DMS79 treated with DMSO at 0.1 percent for 48 hours (cell line): ENCODE measurements at regions not wholly inside any gene's neighbourhood (a gene's known extent, or its start where the extent isn't known, plus 50 kb on each side); places are given as distances from the start of the nearest gene placed in this dataset.

Experiments used
- DNase-seq: peaks from one replicate; lab custom pipeline; 2025; lab: John Stamatoyannopoulos, UW

DNA sequence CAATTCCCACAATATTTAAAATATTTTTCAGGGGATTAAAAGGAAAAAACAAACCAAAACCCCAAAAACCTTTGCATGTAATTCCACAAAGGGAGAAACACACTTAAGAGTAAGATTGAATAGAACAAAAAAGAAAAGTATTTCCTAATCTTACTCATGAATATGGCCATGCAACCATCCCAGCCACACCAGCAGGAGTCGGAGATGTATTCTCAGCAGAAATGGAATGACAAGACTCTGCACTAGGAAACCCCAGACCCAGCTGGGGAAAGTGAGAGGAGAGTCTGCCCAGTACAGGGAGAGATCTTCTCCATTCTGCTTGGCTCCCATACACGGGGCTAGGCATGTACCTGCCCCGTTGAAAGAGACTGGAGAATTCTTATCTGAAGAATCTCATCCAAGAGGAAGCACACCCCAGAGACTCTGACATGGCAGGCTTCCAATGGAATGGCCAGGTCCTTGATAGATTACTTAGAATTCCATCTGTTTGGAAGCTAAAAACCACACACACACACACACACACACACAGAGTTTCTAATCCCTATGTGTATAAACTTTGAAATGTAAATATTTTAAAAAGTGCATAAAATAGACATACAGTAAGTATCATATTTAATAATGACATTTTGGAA lies 118.8 kb downstream of the GADD45G start:
- peak; percentile 9 for DNase-seq

DNA sequence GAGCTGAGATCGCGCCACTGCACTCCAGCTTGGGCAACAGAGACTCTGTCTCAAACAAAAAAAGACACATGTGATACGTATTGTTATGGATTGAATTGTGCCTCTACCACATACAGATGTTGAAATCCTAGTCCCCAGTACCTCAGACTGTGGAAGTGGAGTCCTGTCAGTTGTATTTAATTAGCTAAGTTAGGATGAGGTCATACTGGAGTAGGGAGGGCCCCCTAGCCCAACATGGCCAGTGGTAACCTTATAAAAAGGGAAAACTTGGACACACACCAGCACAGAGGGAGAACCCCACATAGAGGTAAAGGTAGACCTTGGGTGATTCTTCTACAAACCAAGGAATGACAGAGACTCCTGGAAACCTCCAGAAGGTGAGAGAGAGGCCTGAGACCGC lies 119.8 kb downstream of the GADD45G start:
- DNase-seq: no peak

DNA sequence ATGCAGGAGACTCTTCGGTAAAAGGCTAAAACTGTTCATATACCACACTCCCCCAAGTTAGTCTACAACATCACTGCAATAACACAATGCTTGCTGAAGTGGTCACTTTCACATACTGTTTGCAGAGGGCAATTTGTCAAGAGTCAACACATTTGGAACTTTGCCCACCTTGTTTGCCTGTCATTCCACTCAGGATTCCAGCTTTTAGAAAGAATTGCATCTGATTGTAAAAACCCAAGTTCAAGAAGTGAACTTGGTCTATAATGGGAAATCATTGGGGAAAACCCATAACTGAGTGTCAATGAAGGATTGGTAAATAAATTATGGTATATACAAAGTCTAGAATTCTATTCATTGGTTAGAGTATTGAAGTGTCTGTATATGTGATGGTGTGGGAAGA lies 120.5 kb downstream of the GADD45G start:
- DNase-seq: no peak

DNA sequence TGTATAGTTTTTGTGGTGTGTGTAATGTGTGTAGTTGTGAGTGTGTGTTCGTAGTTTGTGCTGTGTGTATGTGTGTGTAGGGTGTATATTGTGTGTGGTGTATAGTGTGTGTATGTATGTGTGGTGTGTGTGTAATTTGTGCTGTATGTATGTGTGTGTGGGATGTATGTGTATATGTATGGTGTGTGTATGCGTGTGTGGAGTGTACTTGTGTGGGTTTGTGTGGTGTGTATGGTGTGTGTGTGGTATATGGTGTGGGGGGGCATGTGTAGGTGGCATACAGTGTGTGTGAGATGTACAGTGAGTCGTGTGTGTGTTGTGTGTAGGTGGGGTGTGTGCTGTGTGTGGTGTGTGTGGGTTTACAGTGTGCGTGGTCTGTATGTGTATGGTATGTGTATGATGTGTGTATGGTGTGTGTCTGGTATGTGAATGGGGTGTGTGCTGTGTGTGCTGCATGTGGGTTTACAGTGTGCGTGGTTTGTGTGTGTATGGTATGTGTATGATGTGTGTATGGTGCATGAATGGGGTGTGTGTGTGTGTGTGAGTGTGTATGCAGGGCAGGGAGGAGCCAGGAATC lies 125.2 kb downstream of the GADD45G start:
- no peak for DNase-seq

DNA sequence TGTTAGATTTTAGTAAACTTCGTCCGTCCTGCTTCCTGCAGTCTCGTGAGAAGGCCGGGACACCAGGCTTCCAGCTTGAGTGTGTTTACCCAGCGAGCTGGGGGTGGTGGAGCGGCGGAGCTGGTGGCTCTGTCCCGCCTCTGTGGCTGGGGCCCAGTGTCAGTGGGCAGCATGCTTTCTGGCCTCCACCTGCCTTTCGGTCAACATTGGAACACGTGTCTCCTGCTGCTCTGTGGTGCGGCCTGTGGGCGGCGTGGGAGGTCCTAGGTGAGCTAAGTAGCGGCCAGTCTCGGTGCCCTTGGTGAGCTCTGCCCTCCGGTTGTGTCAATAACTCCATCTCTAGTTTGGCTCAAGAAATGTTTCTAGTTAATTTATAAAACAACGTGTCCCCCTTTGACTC lies 125.9 kb downstream of the GADD45G start:
- DNase-seq: no peak

DNA sequence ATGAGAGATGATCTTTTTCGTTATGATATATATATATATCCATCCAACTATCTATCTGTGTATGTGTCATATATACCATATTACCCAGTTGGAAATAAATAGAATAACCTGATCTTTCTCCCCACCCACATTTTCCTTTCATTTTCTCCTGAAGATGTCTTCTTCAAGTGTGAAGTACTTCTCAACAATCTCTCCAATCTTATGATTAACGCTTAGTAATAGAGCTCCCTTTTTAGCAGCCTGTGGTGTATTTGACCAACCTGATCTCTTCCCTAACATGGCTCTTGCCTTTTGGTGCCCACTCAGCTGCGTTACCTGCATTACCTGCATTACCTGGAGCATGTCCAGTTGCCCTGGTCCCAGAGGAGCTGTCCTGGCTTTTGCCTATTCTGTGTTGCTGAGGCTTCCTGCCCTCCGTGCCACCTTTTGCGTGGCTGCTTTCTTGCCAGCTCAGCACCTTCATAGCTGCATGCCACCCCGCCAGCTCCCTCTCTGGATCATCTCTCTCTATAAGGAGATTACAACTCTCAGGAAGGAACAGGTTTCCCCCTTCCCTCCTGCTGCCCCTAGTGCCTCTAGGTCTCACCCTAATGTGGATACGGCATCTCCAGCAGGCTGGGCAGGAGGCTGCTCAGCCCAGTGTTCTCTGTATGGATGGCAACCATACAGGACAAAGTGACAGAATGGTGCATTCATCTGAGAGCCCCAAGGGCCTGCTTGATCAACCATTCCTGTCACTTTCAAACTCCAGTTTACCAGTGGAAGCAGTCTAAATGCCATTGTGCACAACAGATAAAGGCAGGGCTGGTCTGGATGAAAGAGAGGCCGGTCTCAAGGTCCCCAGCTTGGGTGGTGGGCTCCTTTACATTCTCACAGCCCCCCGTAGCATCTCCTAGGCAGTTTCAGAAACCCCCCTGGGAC lies 126.7 kb downstream of the GADD45G start:
- no peak for DNase-seq

DNA sequence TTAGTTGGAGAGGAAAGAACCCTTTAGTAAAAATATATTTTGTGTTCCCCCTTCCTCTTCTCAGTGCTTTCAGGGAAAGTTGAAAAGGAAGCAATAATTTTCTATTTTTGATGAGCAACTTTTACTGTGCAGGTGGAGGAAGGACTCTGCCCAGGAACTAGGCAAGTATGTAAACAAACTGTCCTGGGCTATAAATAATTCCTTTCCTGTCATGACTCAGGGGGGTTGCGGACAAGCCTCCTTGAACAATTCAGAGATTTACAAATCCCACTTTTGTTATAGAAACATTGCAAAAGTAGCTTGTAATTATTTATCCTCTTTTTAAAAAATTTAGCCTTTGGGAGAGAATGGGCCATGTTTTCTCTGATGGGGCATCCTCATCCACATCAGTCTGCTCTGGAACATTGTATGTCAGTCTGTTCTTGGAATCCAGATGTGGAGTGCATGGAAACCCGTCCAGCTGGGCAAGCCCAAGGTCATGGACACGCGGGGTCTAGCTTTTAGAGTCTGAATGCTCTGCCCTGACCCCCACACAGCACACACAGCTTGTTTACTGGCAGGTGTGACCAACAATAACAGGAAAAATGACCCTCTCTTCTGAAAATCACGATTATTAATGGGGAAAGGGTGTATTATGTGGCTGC lies 127.6 kb downstream of the GADD45G start:
- DNase-seq: no peak

DNA sequence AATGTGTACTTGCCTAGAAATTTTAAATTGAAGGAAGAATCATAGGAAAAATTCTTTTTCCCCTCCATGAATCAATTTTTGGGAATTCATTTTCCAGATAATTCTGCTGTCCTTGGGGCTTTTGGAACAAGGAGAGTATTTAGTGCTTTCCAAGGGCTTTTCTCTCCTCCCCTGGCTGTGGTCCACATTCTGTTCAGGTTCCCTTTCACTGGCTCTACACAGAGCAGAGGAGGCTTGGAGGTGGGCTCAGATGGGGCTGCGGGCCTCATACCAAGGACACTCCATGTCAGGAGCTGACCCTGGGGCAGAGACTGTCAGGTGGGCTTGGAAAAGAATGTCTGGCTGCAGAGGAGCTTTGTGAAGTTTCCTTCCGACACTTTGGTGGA lies 128.1 kb downstream of the GADD45G start:
- DNase-seq: no peak

DNA sequence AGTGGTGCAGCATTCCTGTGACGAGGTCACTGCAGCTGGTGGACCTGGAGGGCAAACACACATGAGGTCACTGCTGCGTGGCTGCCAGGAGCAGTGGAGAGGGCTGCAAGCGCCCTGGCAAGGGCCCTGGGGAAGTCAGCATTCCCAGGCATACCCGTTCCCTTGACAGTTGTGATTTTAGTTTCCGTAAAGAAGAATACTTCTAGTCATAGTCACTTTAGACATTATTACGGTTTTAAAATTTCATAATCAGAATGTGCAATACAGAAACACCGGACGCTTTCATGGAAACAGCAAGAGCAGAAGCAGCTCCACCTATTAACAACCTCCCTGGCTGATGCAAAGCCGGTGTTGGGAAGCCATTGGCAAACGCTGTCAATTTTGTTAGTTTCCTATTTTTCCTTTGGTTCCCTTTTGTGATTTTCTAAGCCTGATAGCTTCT lies 129.8 kb downstream of the GADD45G start:
- no peak for DNase-seq

DNA sequence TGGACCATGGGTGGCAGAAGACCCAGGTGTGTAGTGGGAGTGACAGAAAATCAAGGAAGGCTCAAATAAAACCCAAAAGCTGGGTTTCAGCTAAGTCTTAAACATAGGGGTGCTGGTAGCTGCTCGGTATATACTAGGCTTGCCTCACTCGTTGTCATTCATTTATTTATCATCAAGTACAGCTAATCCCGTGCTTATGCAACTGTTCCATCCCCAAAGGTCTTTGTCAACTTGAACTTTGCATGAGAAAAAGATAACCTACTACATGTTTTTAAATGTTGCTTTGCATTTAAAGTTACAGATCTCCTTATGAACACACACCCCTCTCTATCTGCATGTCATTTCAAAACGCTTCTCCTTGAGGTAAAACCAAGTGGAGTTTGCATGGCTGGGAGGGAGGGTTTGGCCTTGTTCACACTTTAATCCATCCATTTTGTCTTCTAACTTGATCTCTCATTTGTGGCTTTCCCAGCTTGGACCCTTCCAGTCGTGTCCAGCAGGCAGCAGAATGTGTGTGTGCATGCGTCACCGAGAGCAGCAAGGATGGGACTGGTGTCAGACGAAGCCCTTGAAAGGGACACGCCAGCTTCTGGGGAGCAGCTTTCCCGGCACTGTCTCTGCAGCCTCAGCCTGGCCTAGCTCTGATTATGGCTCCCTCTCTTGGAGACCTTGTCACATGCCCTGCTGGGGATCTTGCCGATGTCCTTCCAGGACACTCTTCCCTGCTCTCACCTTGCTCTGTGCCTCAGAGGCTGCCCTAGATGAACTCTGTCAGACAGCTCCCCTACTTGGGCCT lies 133.5 kb downstream of the GADD45G start:
- no peak for DNase-seq

DNA sequence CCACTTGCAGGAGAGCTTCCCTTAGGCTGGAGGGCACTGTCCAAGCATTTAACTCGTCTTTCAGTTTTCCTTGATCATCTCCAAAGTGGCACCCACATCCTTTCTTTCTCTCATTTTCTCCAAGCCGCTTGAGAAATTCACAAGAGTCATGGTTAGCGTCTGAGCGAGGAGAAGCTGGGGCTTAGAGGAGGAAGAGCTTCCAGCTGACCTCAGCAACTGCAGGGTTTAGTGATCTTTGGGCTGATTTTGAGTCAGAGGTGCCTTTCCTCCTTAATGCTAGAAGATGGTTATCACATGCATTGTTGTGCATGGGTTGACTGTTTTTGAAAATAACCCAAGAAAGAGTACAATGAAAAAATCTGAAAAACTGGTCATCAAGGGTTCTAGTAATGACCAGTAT lies 134.7 kb downstream of the GADD45G start:
- no peak for DNase-seq

DNA sequence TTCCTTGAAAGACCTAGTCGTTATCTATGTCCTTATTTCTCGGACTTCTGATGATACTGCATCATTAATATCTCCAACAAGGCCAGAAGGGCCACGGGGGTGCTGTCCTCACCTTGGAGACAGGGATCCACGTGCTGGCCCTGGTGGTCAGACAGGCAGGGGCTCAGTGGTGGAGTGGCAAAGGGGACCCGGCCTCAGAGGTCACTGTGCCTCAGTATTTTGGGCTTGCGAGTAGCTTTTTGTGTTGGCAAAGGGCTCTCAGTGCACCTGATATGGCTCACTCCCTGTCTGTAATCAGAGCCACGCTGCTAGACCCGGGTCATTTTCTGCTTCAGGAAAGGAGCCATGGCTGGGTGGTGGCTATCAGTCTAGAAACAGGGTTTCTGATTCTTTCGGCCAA lies 135.1 kb downstream of the GADD45G start:
- DNase-seq: no peak

DNA sequence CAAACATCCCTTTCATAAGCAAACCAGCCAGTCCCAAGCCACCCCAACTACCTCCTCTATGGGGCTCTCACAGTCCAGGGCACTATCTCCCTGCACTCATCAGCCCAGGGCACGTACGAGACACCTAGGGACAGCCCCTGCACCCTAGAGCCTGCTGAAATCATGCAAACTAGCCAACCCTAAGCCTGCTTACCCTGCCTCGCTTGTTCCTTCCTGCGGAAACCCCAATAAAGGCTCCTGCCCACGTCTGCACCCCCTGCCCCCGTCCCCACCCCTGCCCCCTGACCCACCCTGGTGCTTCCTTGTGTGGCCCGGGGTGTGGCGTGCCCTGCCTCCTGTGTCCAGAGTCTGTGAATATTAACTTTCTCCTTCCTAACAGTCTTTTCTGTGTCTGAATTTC lies 135.9 kb downstream of the GADD45G start:
- no peak for DNase-seq

DNA sequence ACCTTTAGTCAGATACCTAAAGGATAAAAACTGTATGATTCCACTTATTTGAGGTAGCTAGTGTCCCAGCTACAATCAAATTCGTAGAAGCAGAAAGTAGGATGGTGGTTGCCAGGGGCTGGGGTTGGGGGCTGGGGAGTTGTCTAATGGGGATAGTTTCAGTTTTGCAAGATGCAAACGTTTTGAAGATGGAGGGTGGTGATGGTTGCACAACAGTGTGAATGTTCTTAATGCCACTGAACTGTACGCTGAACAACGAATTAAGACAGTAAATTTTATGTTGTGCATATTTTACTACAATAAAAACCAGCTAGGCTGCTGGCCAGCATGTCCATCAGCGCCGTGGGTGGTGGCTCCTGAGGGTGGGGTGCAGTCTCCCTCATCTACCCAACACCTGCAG lies 137.8 kb downstream of the GADD45G start:
- DNase-seq: no peak

DNA sequence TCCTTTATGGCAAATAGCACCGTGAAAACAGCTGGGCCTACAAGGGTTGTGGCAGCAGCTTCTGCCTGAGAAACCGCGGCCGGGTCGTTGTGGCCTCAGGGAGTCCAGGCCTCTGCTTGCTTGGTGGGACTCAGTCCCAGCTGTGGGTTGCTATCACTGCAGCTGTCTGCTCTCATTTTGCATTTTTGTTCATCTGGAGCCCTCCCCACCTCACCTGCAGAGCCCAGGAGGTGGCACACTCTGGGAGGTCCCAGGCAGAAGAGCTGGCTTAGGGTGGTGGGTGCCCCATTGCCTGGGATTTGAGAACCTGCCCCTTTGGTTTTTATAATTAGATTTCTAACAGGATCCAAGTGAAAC lies 138.4 kb downstream of the GADD45G start:
- DNase-seq: no peak

DNA sequence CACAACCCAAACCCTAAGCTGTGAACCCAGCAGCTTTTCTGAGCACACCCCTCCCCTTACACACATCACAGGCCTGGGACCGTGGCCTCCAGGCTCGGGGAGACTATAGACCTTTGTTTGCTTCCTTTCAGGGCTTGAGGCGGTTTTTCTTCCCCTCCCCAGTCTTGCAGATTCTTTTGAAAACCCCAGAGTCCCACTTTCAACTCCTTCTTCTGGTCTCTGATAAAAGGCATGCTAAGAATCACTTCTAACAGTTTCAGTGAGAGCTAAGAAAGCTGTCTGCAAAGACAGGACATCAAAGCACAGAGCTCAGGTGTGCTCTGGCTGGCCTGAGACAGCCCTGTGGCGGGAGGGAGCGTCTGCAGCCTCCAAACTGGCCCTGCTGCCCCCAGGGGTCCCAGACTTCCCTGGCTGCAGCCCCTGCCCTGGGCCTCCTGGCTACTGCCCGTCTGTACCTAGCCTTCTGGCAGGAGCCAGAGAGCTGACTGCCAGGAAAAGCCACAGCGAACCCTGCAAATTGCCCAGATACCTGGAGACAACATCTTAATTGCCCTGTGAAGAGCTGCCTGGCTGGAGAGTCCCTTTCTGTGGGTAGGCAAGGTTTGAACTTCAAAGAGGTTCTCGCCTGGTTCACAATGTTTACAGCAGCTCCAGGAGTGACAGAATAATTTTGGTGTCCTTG lies 138.9 kb downstream of the GADD45G start:
- DNase-seq: peak; percentile 67

DNA sequence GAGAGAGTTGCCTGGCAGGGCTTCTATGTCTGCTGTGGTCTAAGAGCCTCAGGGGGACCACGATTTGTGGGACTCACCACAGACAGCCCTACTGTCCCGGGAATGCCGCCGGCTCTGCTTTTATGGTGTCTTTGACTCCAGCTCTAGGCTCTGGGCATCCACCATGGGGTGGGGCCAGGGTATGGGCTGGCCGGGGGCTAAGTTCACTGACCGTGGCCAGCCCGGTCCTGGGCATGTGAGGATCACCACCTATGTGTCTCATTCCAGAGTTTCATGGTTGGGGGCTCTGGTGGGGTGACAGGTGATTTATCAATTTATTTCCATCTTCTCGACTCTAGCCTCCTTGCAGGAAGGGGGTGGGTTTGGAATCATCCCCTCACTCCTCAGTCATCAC lies 139.4 kb downstream of the GADD45G start:
- DNase-seq: no peak

DNA sequence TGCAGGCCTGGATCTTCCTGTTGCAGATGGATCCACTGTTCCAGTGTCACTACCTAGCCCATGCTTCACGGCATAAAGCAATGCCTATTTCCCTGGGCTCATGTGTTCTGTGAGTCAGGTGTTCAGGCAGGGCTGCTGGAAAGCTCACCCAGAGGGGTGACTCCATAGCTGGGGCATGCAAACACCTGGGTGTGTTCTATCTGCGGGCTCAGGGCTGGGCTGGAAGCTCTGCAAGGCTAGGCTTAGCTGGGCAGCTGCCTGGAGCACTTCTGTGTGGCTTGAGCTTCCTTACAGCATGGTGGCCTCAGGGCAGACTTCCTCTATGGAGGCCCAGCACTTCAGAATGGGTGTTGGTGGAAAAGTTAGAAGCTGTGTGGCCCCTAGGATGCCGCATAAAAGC lies 139.9 kb downstream of the GADD45G start:
- no peak for DNase-seq

DNA sequence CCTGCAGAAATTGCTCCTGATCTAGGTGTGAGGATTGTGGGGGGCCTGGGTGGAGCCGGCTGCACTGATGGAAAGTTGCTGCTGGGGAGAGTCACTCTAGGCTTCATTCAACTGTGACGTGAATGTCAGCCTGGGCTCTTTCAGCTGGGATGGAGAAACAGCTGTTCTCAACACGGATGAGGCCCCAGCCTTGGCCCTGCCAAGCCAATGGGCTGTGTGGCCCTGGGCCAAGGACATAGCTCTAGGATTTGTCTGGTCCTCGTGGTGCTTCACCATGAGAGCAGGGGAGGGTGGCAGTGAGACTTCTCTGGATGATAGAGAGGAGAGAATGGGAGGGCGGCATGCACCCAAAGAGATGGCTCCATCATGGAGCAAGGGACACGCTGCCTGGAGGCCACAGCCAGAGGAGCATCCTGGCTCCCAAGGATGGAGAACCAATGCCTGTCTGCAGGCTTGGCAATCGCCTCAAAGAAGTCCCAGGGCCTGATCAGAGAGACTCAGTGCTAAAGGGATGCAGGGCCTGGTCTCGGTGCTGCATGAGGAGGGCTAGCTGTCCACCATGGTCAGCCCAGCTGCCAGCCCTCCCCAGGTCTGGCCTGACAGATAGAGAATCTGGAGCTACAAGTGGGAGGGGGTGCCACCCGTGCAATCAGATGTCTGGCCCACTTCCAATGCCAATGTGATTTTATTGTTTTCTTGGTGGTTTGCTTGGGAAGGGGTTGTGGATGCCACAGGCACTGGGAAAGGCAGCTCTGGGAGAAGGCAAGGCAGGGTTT lies 141.0 kb downstream of the GADD45G start:
- peak; percentile 43 for DNase-seq

DNA sequence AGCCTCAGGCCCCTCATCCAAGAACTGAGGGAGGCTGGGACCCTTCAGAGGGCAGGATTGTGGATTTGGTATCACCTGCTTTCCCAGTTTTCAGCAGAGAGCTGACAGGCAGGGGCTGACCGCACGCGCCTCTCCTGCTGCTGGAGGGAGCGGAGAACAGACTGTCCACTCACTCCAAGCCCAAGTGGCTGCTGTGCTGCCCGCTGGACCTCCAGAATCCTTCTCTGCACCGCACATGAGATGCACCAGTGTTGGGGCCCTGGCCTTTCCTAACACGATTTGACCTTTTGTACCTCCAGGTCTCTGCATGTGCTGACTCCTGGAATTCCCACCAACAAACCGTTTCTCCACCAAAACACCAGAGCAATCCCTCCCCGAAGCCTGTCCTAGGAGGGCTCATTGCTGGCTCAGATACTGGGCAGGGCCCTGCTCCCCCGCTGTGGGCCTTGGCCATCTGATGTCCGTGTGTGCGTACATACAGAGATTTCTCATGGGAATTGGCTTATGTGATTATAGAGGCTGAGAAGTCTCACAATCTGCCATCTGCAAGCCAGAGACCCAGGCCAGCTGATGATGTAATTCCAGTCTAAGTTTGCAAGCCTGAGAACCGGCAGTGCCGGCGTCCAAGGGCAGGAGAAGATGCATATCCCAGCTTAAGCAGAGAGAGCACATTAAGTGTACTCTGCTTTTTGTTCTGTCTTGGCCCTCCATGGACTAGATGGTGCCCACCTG lies 141.7 kb downstream of the GADD45G start:
- no peak for DNase-seq
